HPDE6-E6E7 (cell line): ENCODE measurements at regions not wholly inside any gene's neighbourhood (a gene's known extent, or its start where the extent isn't known, plus 50 kb on each side); places are given as distances from the start of the nearest gene placed in this dataset.
"Not testable (repeated sequence)": the region's sequence is repeated elsewhere in the genome, so short reads cannot be mapped to it uniquely, and the experiment has no call there.

Experiments
- DNase-seq: peaks from one replicate; pipeline ENCODE4 v3.0.0; 2011; ENCODE audit warnings: missing footprints; ENCODE audit errors: extremely low spot score

DNA sequence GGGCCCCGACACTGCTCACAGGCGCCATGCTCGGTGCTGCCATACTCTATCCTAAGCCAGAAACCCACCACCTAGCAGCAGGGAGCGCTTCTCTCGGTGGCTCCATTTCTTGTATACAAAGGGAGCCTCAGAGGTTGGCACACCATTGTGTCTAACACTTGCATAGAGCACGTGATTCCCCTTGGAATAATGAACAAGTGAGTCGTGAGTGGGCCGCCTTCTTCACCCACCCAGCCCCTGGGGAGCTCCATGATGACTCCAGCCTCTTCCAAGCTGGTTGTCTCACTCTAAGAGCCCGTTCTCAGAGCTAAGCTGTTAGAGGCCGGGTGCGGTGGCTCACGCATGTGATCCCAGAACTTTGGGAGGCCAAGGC lies 82.3 kb upstream of the ZNF469 start:
- DNase-seq: no peak

DNA sequence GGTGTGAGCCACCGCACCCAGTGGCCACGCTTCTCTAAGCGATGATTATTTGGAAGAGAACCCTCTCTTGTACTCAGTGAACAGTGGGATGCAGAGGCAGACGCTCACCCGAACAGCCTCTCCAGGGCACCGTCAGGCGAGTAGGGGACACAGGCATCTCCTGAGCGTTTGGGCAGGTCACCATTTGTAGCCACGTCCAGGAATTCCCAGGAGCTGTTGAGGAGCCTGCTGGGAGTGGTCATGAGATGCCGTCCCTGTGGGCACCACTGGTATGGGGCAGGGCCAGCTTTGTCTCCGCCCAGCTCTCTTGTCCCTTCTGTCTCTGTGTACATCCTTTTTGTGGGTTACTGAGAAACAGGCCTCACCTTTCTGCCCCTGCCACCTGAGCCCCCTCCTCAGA lies 81.3 kb upstream of the ZNF469 start:
- no peak for DNase-seq

DNA sequence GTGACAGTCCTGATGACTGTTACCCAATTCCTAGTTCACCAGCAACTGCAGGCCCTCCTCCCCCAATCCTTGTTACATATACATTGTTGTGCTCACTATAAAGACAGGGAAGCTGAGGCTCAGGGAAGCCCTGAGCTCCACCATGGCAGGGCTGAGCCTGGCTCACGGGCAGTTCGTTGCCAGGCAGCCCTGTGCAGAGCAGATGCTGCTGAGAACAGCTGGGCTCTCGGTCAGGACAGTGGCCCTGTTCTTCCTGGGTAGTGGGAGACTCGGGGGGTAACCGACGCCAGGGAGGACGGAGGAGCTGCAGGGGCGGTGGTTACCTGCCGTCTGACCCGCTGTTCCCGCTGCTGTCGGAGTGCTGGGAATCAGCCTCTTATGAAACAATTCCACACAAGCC lies 80.9 kb upstream of the ZNF469 start:
- DNase-seq: no peak

DNA sequence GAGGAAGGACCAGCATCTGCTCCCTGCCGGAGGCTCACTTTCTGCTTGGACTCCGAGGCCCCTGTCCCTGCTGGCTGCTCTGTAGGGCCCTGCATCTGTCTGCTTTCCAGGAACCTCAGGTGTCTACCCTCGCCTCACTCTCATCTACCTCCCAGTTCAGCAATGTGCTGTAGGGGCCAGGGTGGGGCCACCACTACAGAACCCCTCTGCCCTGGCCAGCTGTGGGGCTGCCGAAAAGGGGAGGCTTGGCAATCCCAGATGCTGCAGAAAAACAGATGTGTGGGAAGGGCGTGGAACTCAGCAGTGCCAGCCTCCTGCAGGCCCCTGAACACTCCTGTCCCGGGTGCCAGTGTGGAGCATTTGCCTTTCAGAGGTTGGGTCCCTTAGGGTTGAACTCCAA lies 80.1 kb upstream of the ZNF469 start:
- DNase-seq: no peak

DNA sequence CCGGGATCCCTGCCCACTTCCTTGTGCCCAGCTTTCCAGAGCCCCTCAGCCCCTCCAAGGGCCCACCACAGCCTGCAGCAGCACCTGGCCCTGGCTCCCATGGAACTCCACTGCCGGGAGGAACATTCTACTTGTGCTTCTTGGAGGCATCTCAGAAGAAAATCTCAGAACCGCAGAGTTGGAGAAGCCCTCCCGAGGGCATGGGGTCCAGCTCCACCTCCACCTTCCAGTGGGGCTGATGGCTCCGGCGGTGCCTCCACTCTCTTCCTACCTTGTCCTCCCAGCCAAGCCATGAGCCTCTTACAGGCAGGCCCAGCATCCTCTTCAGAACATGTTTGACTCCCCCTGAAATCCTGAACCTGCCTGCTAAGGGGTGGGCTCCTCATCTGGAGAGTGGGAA lies 79.4 kb upstream of the ZNF469 start:
- no peak for DNase-seq

DNA sequence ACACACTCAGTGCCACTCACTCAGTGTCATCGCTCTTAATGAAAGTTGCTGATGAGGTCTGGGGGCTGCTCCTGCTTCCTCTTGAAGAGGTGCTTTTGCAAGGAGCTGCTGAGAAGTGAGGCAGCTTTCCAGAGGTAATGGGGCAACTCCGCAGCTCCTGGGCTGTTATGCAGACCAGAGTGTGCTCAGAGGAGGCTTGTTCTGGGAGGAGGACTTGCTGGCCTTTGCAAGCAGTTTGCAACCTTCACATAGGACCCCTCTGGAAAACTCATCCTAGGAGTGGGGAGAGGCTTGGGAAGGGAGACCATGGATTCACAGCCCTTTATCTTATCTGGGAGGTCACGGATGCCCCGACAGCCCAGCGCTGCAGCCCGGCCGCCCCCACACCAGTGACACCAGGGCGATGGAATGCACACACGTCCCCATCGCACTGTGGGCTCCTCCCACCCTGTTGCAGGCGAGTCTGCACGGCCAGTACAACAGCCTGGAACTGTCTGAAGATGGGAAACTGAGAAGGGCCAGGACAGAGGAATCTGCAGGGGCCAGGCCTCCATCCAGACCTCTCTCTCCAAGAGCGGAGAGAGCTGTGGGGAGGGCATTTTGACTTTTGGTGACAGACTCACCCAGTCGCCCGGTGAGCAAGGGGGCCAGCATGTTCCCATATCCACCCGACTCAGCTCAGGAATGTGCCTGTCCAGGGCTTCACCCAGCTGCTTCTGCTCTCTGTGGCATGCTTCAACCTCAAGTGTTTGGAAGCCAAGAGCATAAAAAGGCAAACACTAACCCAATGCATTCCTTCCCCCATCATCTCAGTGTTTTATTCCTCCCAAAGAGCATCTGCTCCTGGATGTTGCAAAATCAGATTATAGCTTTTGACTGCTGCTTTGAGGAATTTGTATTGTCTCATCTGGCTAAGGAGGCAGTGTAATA lies 78.6 kb upstream of the ZNF469 start:
- DNase-seq: no peak

DNA sequence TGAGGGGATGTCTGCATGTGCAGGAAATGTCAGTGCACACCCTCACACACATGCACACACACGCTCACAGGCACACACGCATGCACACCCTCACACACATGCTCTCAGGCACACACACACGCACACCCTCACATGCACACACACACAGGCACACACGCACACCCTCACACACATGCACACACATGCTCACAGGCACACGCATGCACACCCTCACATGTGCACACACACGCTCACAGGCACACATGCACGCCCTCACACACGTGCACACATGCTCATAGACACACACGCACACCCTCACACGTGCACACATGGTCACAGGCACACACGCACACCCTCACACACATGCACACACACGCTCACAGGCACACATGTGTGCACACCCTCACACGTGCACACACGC lies 77.6 kb upstream of the ZNF469 start:
- no peak for DNase-seq

DNA sequence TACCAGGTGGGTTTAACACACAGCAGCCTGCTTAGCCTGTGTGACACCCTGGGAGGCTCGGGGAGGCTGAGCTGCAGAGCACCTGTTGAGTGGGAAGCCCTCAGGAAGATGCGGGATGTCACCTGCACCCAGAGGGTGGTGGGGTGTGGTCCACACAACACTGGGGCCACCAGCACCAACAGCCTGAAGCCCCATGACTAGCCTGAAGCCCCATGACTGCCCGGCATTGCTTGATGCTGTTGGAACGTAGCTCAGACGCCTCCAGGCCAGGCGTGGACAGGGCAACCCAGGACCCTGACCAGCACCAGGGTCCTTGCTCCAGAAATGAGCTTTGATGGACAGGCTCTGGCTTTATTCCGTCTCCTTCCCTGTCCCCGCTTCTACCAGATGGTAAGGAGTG lies 76.3 kb upstream of the ZNF469 start:
- no peak for DNase-seq

DNA sequence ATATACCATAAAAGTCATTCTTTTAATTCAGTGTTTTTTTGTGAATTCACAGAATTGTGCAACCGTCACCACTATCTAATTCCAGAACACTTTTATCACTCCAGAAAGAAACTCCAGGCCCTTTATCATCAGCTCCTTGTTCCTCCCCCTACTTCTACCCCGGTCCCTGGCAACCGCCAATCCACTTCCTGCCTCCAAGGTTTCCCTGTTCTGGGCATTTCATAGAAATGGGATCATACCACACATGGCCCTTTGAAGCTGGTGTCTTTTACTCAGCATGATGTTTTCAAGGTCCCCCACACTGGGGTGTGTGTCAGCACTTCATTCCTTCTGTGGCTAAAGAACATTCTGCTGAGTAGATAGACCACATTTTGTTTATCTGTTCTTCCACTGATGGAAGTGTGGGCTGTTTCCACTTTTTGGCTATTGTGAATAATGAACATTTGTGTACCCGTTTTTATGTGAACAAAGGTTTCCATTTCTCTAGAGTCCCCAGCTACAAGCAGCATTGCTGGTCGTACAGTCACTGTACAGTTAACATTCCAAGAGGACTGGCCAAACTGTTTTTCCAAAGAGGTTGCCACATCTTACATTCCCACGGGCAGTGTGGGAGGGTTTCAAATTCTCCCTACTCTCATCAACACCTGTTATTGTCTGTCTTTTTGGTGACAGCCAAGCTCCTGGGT lies 75.8 kb upstream of the ZNF469 start:
- DNase-seq: no peak

DNA sequence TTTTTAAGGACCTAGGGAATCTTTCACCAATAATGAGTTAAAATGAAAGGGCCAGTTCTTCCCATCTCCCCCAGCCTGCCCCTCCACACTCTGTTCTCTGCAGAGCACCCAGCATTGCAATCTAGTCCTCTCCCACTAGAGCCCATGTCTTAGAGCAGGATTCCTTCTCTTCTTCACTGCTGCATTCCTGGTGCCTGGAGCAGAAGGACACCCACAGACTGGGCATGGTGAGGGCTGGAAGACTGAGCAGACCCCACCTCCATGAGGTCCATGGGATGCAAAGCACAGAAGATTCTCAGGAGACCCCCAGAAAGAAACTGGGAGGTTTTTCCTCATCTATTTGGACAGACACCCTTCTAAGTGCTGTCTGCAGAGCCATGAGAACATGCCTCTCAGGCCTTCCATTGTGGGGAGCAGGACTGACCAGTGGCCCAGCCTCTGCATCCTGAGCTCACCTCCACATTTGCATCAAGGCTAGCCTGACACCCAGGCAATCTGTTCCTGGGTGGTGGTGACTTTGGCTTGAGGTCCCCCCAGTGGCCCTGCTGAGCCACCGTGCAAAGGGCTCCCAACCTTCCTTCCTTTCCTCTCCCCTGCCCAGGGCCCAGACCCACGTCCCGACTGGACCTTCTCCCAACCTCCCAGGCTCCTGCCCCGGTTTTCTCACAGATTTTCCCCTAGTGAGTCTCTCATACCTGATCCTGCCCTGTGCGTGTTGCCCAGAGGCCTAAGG lies 74.2 kb upstream of the ZNF469 start:
- no peak for DNase-seq

DNA sequence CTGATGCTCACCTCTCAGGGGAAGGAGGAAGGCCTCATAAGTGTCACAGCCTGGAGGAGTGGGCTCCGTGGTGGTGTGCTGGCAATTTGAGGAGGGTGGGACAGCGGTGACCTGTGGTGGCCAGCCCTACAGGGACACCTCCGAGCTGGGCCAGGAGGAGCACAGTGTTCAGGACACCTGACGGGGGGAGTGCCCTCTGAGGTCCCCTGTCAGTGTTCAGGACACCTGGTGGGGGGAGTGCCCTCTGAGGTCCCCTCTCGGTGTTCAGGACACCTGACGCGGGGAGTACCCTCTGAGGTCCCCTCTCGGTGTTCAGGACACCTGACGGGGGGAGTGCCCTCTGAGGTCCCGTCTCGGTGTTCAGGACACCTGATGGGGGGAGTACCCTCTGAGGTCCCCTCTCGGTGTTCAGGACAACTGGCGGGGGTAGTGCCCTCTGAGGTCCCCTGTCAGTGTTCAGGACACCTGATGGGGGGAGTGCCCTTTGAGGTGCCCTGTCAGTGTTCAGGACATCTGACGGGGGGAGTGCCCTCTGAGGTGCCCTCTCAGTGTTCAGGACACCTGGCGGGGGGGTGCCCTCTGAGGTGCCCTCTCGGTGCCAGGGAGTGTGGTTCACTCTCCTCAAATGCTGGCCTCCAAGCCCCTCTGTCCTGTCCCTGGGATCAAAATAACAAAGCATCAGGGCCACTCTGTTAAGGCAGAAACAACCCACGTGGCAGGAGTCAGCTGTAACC lies 73.4 kb upstream of the ZNF469 start:
- DNase-seq: no peak

DNA sequence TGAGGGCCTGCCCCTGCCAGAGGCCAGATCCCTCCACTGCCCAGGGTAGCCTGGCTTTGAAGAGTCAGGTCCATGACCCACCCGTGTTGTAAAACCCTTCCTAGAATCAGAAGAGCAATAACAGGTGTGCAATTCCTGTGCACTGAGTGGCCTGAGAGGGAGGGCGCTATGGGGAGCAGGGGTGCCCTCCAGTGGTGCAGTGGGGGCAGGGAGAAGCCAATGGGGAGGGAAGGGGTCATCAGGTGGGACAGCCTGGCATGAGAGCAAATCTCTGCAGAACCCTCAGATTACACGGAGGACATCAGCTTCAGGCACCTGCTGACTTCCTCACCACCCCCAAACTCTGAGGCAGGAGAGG lies 72.9 kb upstream of the ZNF469 start:
- DNase-seq: no peak

DNA sequence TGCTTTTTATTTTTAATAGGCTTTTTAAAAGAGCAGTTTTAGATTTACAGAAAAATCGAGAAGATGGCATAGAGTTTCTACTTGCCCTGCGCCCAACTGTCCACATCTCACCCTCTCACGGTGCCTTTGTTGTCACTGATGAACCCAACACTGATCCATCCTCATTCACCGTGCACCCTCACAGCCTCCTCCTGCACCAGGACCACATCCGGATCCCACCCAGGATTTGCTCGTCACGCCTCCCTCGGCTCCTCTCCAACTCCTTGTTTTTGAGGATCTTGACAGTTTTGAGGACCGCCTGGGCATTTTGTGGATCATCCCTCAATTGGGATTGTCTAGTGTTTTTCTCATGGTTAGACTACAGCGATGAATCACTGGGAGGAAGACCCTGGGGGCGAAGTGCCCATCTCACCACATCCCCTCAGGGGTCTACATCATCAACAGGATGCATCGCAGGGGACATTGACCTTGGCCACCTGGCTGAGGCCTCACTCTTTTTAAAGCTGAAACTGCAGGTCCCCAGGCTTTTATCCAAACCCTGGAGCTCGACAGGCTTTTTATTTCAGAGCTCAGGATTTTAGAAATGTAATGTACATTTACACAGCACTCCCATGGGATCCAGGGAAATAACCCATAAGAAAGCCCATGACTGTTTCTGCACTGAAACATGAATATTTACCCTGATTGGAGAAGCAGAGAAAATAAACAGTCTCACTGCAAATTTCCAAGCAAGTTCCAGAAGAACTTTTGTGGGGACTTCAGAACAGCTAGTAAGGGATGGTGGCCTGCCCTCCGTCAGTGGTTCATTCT lies 71.8 kb upstream of the ZNF469 start:
- no peak for DNase-seq

DNA sequence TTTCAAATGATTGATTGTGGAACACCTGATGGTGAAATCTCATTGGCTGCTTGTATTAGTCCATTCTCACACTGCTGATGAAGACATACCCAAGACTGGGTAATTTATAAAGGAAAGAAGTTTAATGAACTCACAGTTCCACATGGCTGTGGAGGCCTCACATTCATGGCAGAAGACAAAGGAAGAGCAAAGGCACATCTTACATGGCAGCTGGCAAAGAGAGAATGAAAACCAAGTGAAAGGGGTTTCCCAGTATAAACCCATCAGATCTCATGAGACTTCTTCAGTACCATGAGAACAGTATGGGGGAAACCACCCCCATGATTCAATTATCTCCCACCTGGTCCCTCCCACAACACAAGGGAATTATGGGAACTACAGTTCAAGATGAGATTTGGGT lies 70.9 kb upstream of the ZNF469 start:
- DNase-seq: not testable (repeated sequence)

DNA sequence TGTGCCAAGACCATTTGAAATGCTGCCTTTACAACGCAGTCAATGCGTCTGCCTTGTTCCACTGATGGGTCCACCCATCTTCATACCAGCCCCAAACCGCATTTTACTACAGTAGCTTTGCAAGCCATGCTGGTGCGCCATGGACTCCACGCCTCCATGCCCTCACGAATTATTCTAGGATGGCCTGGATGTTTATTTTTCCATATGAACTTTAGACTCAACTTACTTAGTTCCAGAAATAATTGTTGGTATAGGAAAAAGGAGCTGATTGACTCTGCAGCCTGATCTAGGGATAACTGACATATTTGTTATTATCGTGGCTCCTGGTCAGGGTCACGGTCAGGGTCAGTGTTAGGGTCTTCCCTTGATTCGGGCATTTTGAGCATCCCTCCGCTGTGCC lies 70.0 kb upstream of the ZNF469 start:
- DNase-seq: no peak

DNA sequence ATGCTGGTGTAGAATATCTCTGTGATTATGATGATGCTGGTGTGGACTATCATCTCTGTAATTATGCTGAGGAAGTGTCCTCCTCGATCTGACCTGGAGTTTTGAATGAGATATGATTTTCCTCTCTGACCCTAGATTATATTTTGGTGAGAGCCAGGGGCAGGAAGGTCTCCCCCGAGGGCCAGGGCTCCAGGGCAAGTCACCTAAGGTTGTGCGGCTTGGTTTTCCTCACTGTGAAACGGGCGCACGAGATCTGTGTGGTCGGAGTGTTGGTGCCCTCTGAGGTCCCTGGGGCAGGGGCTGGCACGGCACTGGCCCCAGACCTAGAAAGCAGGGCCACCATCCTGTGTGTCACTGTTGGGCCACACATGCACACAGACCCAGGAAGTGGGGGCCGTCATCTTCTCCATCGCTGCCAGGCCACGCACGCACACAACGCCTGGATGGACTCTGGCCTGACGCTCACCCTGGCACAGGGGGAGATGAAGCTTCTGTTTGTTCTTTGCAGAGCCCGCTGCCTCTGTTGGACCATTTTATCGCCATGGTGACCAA lies 67.7 kb upstream of the ZNF469 start:
- no peak for DNase-seq

DNA sequence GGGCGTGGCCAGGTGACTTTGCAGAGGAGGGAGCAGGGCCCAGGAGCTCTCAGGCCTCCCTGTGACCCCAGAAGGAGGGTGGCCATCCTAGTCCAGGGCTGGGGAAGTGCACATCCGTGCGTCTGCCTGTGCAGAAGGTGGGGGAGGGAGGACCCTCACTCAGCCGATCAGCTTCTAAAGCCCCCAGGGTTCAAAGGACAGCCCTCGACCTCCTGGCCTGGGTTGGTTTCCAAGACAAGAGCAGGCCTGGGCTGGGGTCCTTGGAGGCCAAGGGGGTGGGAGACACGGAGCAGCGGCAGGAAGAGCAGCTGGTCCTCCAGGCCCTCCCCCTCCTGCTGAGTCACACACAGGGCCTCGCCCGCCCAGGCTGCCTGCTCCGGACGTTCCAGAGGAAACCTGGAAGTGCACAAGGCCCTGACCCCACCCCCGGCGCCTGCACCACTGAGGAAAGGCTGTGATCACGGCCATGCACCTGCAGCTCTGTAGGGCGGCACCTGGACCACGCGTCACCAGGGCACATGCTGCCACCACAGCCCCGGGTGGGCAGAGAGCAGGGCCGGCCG lies 67.1 kb upstream of the ZNF469 start:
- DNase-seq: peak; percentile 89

DNA sequence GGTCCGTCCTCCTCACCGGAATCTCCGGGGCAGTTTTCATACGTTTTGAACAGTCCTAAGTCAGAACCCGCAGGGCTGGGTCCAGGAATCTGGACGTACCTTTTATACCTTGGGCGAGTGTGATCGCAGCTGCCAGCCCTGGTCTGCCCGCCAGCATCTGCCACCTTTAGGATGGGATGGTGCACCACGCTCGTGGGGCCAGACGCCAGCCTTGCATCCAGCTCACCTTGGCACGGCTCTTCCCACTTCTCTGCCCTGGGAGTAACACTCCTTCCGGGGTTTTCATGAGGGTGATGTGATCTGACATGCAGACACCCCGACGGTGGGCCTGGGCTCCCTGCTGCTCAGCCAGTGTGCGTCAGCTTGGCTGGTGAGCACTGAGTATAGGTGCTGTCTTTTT lies 66.6 kb upstream of the ZNF469 start:
- DNase-seq: no peak

DNA sequence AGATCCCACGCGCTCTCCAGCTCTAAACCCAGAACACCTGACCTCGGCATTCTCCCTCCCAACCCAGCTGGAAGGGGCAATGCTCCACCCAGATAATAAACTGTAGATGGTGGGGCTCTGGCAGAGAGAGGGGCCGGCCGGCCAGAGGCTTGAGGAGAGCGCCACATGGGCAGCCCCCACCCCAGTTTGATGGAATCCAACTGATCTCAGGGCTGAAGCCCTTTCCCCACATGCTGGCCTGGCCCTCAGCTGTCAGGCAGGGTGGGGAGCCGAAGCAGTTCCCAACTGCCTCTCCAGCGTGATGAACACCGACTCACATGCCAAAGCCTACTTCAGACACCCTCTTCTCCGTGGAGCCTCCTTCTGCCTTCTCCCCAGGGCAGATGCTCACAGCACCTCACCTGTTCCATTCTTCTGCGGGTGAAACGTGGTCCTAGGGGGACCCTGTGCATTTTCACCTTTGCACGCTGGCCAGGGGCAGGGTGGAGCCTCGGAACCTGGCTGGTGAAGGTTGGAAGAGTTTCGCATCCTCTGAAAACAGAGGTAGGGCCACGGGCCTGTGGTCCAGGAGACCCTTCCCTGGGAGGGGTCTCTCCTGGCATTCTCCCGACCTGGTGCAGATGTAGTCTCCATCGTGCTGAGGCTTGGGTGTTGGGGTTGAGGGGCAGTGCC lies 65.7 kb upstream of the ZNF469 start:
- no peak for DNase-seq

DNA sequence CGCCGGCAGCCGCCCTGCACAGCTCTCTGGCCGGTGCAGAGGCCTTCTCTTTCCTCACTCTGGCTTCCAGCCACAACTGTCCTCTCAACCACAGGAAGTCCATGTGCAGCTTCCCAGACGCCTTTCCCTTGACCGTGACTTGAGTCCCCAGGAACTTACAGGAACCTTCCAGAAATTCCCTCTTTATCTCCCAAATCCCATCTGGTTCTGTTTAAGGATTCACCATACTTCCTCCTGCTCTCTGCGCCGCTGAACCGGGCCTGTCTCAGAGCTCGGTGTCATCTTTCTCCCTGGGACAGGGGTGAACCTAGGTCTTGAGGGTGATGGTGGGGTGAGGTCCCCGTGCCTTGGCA lies 65.2 kb upstream of the ZNF469 start:
- DNase-seq: no peak
